ACC112 (cell line): ENCODE measurements at regions not wholly inside any gene's neighbourhood (a gene's known extent, or its start where the extent isn't known, plus 50 kb on each side); places are given as distances from the start of the nearest gene placed in this dataset.
"Not testable (repeated sequence)": the region's sequence is repeated elsewhere in the genome, so short reads cannot be mapped to it uniquely, and the experiment has no call there.

Experiments
- H2AFZ ChIP-seq: fragments of 200-600 bp; sonication (generic); one replicate; pipeline ENCODE4 v1.6.0; 2017; ENCODE audit warnings: antibody characterized with exemption, low read length; ENCODE audit not compliant: unreplicated experiment
- H3K27ac ChIP-seq: fragments of 200-600 bp; sonication (generic); 2 replicates; pipeline ENCODE4 v1.5.1; 2014; ENCODE audit warnings: low read depth, mild to moderate bottlenecking, antibody characterized with exemption, low read length, moderate library complexity
- H3K27me3 ChIP-seq: fragments of 200-600 bp; sonication (generic); 2 replicates; pipeline ENCODE4 v1.6.1; 2014; ENCODE audit warnings: mild to moderate bottlenecking, antibody characterized with exemption, low read length, moderate library complexity, mixed read lengths; ENCODE audit not compliant: insufficient read depth
- H3K36me3 ChIP-seq: fragments of 200-600 bp; sonication (generic); 2 replicates; pipeline ENCODE4 v1.6.1; 2016; ENCODE audit warnings: mild to moderate bottlenecking, antibody characterized with exemption, low read length, moderate library complexity, mixed read lengths; ENCODE audit not compliant: insufficient read depth
- H3K4me1 ChIP-seq: fragments of 200-600 bp; sonication (generic); one replicate; pipeline ENCODE4 v1.6.1; 2016; ENCODE audit warnings: low read length, mixed read lengths; ENCODE audit not compliant: insufficient read depth, unreplicated experiment, control insufficient read depth
- H3K4me3 ChIP-seq: fragments of 200-600 bp; sonication (generic); 2 replicates; pipeline ENCODE4 v1.5.1; 2014; ENCODE audit warnings: mild to moderate bottlenecking, low read depth, low read length
- H3K79me2 ChIP-seq: fragments of 200-600 bp; sonication (generic); one replicate; pipeline ENCODE4 v1.6.0; 2016; ENCODE audit warnings: low read length; ENCODE audit not compliant: control insufficient read depth, unreplicated experiment, insufficient read depth

- Histone ChIP-seq H3K79me2 (no peaks in the 10 kb centered on the region), H3K4me3 (no peak overlapping the region), H2AFZ (no peak overlapping the region), H3K36me3 (no peaks in the 10 kb centered on the region), H3K27ac (no peak overlapping the region), H3K4me1 (no peaks in the 10 kb centered on the region), H3K27me3 (no peaks in the 10 kb centered on the region)
Observed at GRCh38 chr4:31246856-31247255, 526.7 kb downstream of the PCDH7 start.

- H3K4me1 ChIP-seq, result no peaks in the 10 kb centered on the region
- H3K27ac ChIP-seq, result no peak overlapping the region
- no peak overlapping the region for H3K4me3 ChIP-seq
- no peaks in the 10 kb centered on the region for H3K79me2 ChIP-seq
- H3K36me3 ChIP-seq, result no peaks in the 10 kb centered on the region
- H2AFZ ChIP-seq, result no peak overlapping the region
- H3K27me3 ChIP-seq, result no peaks in the 10 kb centered on the region
Observed at GRCh38 chr4:31259119-31259518, 539.0 kb downstream of the PCDH7 start.

DNA sequence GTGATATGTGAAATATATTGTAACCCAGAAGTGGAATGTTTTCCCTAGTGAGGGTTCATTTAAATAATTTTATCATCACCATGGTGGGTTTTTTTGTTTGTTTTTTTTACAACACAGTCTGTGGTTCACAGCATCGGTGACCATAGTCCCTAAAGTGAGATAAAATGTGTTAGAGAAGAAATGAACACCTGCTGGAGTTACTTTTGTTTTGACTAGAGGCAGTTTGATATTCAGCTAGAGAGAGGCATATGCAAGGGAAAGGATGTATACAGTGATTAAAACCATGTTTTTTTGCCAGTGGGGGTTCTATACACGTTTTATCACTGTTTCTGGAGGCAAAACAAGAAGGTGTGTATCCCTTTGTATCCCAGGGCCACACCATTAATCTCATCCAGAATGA is 541.5 kb downstream of the PCDH7 start:
- Histone ChIP-seq H3K36me3 (no peaks in the 10 kb centered on the region), H3K27me3 (no peaks in the 10 kb centered on the region), H2AFZ (no peak overlapping the region), H3K27ac (no peak overlapping the region), H3K4me3 (no peak overlapping the region), H3K4me1 (no peaks in the 10 kb centered on the region), H3K79me2 (no peaks in the 10 kb centered on the region)

DNA sequence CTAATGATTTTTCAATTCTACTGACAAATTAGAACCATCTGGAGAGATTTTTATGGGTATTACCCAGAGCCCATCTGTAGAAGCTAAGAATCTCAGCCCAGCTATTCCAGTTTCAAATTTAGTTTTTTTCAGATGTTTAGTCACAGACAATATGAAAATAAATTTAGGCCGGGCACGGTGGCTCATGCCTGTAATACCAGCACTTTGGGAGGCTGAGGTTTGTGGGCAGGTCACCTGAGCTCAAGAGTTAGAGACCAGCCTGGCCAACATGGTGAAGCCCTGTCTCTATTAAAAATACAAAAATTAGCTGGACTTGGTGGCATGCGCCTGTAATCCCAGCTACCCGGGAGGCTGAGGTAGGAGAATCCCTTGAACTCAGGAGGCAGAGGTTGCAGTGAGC is 545.9 kb downstream of the PCDH7 start:
- H3K36me3 ChIP-seq, H2AFZ ChIP-seq, H3K27ac ChIP-seq, H3K4me1 ChIP-seq, H3K4me3 ChIP-seq, H3K27me3 ChIP-seq, H3K79me2 ChIP-seq: not testable (repeated sequence)

DNA sequence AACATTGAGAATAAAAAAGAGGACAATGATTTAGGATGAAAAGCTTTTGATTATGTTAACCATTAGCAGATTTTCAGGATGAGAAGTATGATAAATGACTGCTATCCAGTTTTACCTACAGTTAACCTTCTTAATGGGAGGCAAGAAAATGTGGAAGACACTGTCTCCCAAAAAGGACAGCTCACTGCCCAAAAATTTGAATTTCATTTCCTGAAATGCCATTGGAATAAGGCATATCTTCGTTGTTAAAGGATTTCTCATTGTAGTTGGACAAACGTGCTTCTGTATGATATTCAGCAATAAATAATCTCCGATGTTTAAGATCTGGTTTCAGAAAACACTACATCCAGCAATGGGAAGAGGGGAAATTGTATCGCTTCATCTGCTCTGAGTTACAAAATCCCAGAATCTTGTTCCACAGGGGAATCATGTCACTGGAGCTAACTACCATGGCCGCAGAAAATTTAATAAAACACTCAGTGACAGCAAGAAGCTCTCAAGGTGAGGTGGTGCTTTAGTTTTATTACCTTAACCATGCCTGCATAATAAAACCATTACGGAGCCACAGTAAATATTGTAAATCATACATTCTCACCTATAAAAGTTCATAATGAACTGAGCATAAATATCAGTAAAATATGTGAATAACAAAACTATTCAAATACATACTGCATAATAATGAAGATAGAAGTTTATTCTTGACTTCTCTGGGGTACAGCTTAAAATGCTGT is 552.3 kb downstream of the PCDH7 start:
- H3K79me2 ChIP-seq, result no peaks in the 10 kb centered on the region
- H3K4me1 ChIP-seq, result peaks cover 3% of the 10 kb centered on the region
- no peak overlapping the region for H3K27ac ChIP-seq
- H3K36me3 ChIP-seq, result no peaks in the 10 kb centered on the region
- no peak overlapping the region for H3K4me3 ChIP-seq
- no peaks in the 10 kb centered on the region for H3K27me3 ChIP-seq
- H2AFZ ChIP-seq, result no peak overlapping the region

- Histone ChIP-seq H3K27ac (no peak overlapping the region), H3K79me2 (no peaks in the 10 kb centered on the region), H3K4me3 (no peak overlapping the region), H3K27me3 (no peaks in the 10 kb centered on the region), H2AFZ (no peak overlapping the region), H3K4me1 (peaks cover 3% of the 10 kb centered on the region), H3K36me3 (no peaks in the 10 kb centered on the region)
Observed at GRCh38 chr4:31275906-31276305, 555.7 kb downstream of the PCDH7 start.

DNA sequence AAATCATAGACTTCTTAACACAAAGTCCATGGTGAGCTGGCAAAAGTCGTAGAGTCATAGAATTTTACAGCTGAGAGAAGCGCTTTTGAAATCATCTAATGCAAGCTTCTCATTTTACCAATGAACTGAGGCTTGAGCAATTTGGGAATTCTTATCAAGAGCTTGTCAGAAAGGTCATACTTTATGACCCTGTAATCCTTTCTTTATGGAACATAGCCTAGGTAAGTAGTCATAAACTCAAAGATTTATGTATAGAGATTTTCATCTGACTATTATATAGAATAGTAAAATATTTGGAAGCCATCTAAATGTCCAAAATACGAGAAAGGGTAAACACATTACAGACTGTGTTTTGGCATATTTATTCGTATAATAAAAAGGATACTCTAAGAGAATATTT is 563.5 kb downstream of the PCDH7 start:
- Histone ChIP-seq H3K36me3 (no peaks in the 10 kb centered on the region), H3K27ac (no peak overlapping the region), H3K4me3 (no peak overlapping the region), H3K27me3 (no peaks in the 10 kb centered on the region), H2AFZ (no peak overlapping the region), H3K4me1 (no peaks in the 10 kb centered on the region), H3K79me2 (no peaks in the 10 kb centered on the region)

DNA sequence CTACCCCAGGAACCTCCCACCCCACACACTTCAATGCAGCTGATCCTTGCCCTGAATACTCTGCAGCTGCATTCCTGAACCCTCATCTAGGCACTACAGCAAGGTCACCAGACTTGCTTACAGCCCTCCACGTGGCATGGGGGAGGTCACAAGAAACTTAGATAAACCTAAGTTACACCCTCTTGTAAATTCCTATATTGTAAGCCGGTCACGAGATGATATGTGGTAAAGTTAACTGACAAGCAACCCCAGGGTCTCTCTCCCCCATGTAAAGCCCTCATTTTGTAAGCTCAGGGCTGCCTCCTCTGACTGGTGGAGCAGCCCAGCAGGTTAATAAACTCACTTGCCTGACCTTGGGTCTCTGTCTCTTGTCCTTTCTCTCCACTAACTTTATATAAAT is 570.7 kb downstream of the PCDH7 start:
- Histone ChIP-seq H3K27ac (no peak overlapping the region), H3K79me2 (no peaks in the 10 kb centered on the region), H3K36me3 (no peaks in the 10 kb centered on the region), H3K4me3 (no peak overlapping the region), H3K27me3 (no peaks in the 10 kb centered on the region), H3K4me1 (no peaks in the 10 kb centered on the region), H2AFZ (no peak overlapping the region)

- Histone ChIP-seq H2AFZ (no peak overlapping the region), H3K27ac (no peak overlapping the region)
Observed at GRCh38 chr4:31291238-31291637, 571.1 kb downstream of the PCDH7 start.

GRCh38 chr4:31294655-31295480 is 574.7 kb downstream of the PCDH7 start:
- H2AFZ ChIP-seq, result no peak overlapping the region
- H3K36me3 ChIP-seq, result no peaks in the 10 kb centered on the region
- no peak overlapping the region for H3K27ac ChIP-seq
- no peak overlapping the region for H3K4me3 ChIP-seq
- no peaks in the 10 kb centered on the region for H3K79me2 ChIP-seq
- H3K27me3 ChIP-seq, result no peaks in the 10 kb centered on the region
- H3K4me1 ChIP-seq, result no peaks in the 10 kb centered on the region

More at GRCh38 chr4:31291238-31291637, 571.1 kb downstream of the PCDH7 start:
- H3K36me3 ChIP-seq, result no peaks in the 10 kb centered on the region
- no peak overlapping the region for H3K4me3 ChIP-seq
- no peaks in the 10 kb centered on the region for H3K27me3 ChIP-seq
- H3K4me1 ChIP-seq, result no peaks in the 10 kb centered on the region
- H3K79me2 ChIP-seq, result no peaks in the 10 kb centered on the region

GRCh38 chr4:31298737-31299136 is 578.6 kb downstream of the PCDH7 start:
- H3K4me1 ChIP-seq, result no peaks in the 10 kb centered on the region
- H3K4me3 ChIP-seq, result no peak overlapping the region
- no peak overlapping the region for H3K27ac ChIP-seq
- H2AFZ ChIP-seq, result no peak overlapping the region
- H3K79me2 ChIP-seq, result no peaks in the 10 kb centered on the region
- H3K27me3 ChIP-seq, result no peaks in the 10 kb centered on the region
- H3K36me3 ChIP-seq, result no peaks in the 10 kb centered on the region
